PC-9 (cell line): ENCODE measurements at regions not wholly inside any gene's neighbourhood (a gene's known extent, or its start where the extent isn't known, plus 50 kb on each side); places are given as distances from the start of the nearest gene placed in this dataset.

Experiments used
- BruUV-seq: library from RNA; stranded (reverse); fragments of 400-500 nt; replicated peaks from 2 replicates; lab custom pipeline; 2021; lab: Mats Ljungman, UMichigan
- CTCF ChIA-PET: fragments of 300-600 bp; sonication (Branson Sonifier 250); formaldehyde crosslinking; loops from one replicate; lab custom pipeline; 2022; ENCODE audit warnings: antibody characterized with exemption; lab: Charles Lee
- POLR2A ChIA-PET: fragments of 300-600 bp; sonication (Branson Sonifier 250); formaldehyde crosslinking; loops from one replicate; lab custom pipeline; 2022; ENCODE audit warnings: antibody characterized with exemption; ENCODE audit not compliant: unreplicated experiment; lab: Charles Lee
- DNase-seq, 2 experiments: peaks; one replicate each; pipeline versions ENCODE4 v3.0.0 to v3.0.0-alpha.2; 2015 to 2022; ENCODE audit warnings: mixed read lengths in 1 of 2
- H2AFZ ChIP-seq: fragments of 200-600 bp; sonication (generic); 2 replicates; pipeline ENCODE4 v1.8.1; 2017; ENCODE audit warnings: antibody characterized with exemption
- H3F3A ChIP-seq: fragments of 200-600 bp; sonication (generic); 2 replicates; pipeline ENCODE4 v1.8.1; 2017; ENCODE audit warnings: antibody characterized with exemption, mild to moderate bottlenecking, low read depth; ENCODE audit not compliant: insufficient read depth
- H3K27ac ChIP-seq: fragments of 200-600 bp; sonication (generic); 2 replicates; pipeline ENCODE4 v1.6.1; 2016; ENCODE audit warnings: mixed run types
- H3K27me3 ChIP-seq: fragments of 200-600 bp; sonication (generic); 2 replicates; pipeline ENCODE4 v1.6.1; 2016; ENCODE audit warnings: low read depth, mixed run types; ENCODE audit not compliant: insufficient read depth
- H3K36me3 ChIP-seq: fragments of 200-600 bp; sonication (generic); 2 replicates; pipeline ENCODE4 v1.6.1; 2016; ENCODE audit warnings: low read depth, mixed run types
- H3K4me1 ChIP-seq: fragments of 200-600 bp; sonication (generic); replicated peaks from 2 replicates; pipeline ENCODE4 v1.6.1; 2016; ENCODE audit warnings: mixed run types; ENCODE audit not compliant: insufficient read depth
- H3K4me2 ChIP-seq: fragments of 200-600 bp; sonication (generic); 2 replicates; pipeline ENCODE4 v1.6.1; 2017; ENCODE audit warnings: mixed run types
- H3K4me3 ChIP-seq: fragments of 200-600 bp; sonication (generic); 2 replicates; pipeline ENCODE4 v1.6.1; 2016; ENCODE audit warnings: mixed run types
- H3K79me2 ChIP-seq: fragments of 200-600 bp; sonication (generic); 2 replicates; pipeline ENCODE4 v1.6.1; 2017; ENCODE audit warnings: low read depth, mixed run types
- H3K9me2 ChIP-seq: fragments of 200-600 bp; sonication (generic); 2 replicates; pipeline ENCODE4 v1.8.1; 2017; ENCODE audit warnings: mild to moderate bottlenecking; ENCODE audit not compliant: insufficient read depth
- H3K9me3 ChIP-seq: fragments of 200-600 bp; sonication (generic); 2 replicates; pipeline ENCODE4 v1.8.1; 2016; ENCODE audit warnings: low read depth; ENCODE audit not compliant: insufficient read depth
- H4K20me1 ChIP-seq: fragments of 200-600 bp; sonication (generic); 2 replicates; pipeline ENCODE4 v1.8.1; 2017; ENCODE audit not compliant: insufficient read depth
- EZH2 ChIP-seq: fragments of 200-600 bp; sonication (generic); IDR thresholded peaks from 2 replicates; pipeline ENCODE4 v1.8.0; 2017; ENCODE audit warnings: antibody characterized with exemption, low read depth
- intact Hi-C: fragments of 100-400 bp; cut with micrococcal nuclease; formaldehyde crosslinking; loops from one replicate; pipeline ENCODE4 v1.10.0; 2022; ENCODE audit not compliant: unreplicated experiment
- TF ChIP-seq, protein P1 (sequence below): fragments of 200-600 bp; sonication (generic); conservative IDR thresholded peaks from 2 replicates; pipeline ENCODE4 v1.6.1; 2017; ENCODE audit warnings: mixed run types, antibody characterized with exemption, mild to moderate bottlenecking, moderate library complexity

DNA sequence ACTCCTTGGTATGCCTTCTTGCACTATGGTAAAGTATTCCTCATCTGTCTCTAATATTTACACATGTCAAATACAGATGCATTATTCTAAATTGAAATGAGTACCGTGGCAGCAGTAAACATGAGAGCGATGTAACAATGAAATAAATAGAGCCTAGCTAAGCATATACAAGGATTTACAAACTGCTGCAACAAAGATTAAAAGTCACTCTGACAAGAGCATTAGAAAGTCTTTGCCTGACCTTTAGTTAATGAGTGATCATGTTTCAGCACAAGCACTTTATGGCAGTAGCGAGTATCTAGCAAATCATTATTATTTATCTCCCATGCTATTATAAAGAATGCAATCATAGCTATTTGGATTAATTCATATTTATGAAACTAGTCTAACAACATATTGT lies 547.0 kb upstream of the NDST4 start:
- TF ChIP-seq, protein P1, sequence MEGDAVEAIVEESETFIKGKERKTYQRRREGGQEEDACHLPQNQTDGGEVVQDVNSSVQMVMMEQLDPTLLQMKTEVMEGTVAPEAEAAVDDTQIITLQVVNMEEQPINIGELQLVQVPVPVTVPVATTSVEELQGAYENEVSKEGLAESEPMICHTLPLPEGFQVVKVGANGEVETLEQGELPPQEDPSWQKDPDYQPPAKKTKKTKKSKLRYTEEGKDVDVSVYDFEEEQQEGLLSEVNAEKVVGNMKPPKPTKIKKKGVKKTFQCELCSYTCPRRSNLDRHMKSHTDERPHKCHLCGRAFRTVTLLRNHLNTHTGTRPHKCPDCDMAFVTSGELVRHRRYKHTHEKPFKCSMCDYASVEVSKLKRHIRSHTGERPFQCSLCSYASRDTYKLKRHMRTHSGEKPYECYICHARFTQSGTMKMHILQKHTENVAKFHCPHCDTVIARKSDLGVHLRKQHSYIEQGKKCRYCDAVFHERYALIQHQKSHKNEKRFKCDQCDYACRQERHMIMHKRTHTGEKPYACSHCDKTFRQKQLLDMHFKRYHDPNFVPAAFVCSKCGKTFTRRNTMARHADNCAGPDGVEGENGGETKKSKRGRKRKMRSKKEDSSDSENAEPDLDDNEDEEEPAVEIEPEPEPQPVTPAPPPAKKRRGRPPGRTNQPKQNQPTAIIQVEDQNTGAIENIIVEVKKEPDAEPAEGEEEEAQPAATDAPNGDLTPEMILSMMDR, result no peak
- no peak for TF ChIP-seq EZH2
- DNase-seq, result no peak
- CTCF ChIA-PET, result no interaction called here
- no TSS peak for BruUV-seq
- POLR2A ChIA-PET, result no interaction called here
- H3K4me1 ChIP-seq, result no peaks in the 10 kb centered on the region
- H3K4me3 ChIP-seq, result no peak overlapping the region
- no peaks in the 10 kb centered on the region for H3K27me3 ChIP-seq
- no peaks in the 10 kb centered on the region for H4K20me1 ChIP-seq
- H3F3A ChIP-seq, result no peaks in the 10 kb centered on the region
- no peak overlapping the region for H3K4me2 ChIP-seq
- no peak overlapping the region for H3K27ac ChIP-seq
- H3K79me2 ChIP-seq, result no peaks in the 10 kb centered on the region
- intact Hi-C loops, result no loop called here
- no peaks in the 10 kb centered on the region for H3K9me3 ChIP-seq
- H3K9me2 ChIP-seq, result no peaks in the 10 kb centered on the region
- no peaks in the 10 kb centered on the region for H3K36me3 ChIP-seq
- H2AFZ ChIP-seq, result no peak overlapping the region

GRCh38 chr4:115657991-115658650 lies 544.7 kb upstream of the NDST4 start:
- TF ChIP-seq EZH2, result no peak
- TF ChIP-seq, protein P1, result no peak
- no peaks in the 10 kb centered on the region for H3K79me2 ChIP-seq
- no peaks in the 10 kb centered on the region for H3F3A ChIP-seq
- POLR2A ChIA-PET, result no interaction called here
- no peaks in the 10 kb centered on the region for H3K9me3 ChIP-seq
- intact Hi-C loops, result no loop called here
- no peak overlapping the region for H2AFZ ChIP-seq
- H3K4me3 ChIP-seq, result no peak overlapping the region
- CTCF ChIA-PET, result no interaction called here
- no peaks in the 10 kb centered on the region for H3K27me3 ChIP-seq
- H3K4me1 ChIP-seq, result no peaks in the 10 kb centered on the region
- H3K9me2 ChIP-seq, result no peaks in the 10 kb centered on the region
- no peak overlapping the region for H3K4me2 ChIP-seq
- H3K36me3 ChIP-seq, result no peaks in the 10 kb centered on the region
- H3K27ac ChIP-seq, result no peak overlapping the region
- no TSS peak for BruUV-seq
- no peak for DNase-seq
- no peaks in the 10 kb centered on the region for H4K20me1 ChIP-seq

GRCh38 chr4:115655626-115656025 lies 542.2 kb upstream of the NDST4 start:
- BruUV-seq, result no TSS peak
- TF ChIP-seq, protein P1, result no peak
- TF ChIP-seq EZH2, result no peak
- POLR2A ChIA-PET, result no interaction called here

More at GRCh38 chr4:115655626-115656025, 542.2 kb upstream of the NDST4 start:
- Histone ChIP-seq H3F3A (no peaks in the 10 kb centered on the region), H3K9me3 (no peaks in the 10 kb centered on the region), H3K27me3 (no peaks in the 10 kb centered on the region), H2AFZ (no peak overlapping the region), H3K27ac (no peak overlapping the region), H3K4me2 (no peak overlapping the region), H3K36me3 (no peaks in the 10 kb centered on the region), H3K9me2 (no peaks in the 10 kb centered on the region), H3K4me3 (no peak overlapping the region), H4K20me1 (no peaks in the 10 kb centered on the region), H3K4me1 (no peaks in the 10 kb centered on the region), H3K79me2 (no peaks in the 10 kb centered on the region)
- DNase-seq, result no peak
- CTCF ChIA-PET, result no interaction called here
- intact Hi-C loops, result no loop called here
